SIG-M5 treated with dmso at 0.1 percent for 504 hours (cell line): ENCODE measurements at regions not wholly inside any gene's neighbourhood (a gene's known extent, or its start where the extent isn't known, plus 50 kb on each side); places are given as distances from the start of the nearest gene placed in this dataset.

Source experiments
- DNase-seq: peaks from one replicate; lab custom pipeline; 2025; ENCODE audit not compliant: unreplicated experiment; lab: John Stamatoyannopoulos, UW

DNA sequence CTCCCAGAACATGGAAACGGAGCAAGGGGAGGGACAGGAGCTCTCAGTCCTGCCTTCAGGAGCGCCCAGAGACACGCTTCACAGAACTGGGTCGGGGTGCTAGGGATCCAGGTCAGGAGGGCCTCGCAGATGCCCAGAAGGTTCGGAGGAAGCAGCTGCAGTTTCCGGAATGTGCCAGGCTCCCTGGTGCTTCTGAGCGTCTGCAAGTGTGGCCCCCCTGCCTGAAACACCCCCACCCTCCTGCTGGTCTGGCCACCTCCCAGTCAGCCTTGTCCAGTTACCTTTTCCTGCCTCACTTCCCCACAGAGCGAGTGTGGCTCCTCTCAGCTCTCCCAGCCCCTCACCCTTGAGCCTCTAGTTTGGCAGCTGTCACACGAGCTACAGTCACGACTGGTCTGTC, 88.3 kb upstream of the TAF1B start:
- DNase-seq: no peak

DNA sequence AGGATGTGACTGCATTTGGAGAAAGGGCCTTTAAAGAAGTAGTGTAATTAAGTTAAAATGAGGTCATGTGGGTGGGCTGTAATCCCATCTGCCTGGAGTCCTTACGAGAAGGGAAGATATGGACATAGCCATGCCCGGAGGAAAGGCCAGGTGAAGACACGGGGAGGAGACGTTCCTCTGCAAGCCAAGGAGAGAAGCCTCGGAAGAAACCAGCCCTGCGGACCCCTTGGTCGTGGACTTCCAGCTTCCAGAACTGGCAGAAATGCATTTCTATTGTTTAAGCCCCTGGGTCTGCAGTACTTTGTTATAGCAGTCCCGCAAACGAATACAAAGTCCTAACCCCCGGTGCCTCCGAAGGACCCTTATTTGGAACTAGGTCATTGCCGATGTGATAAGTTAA, 87.6 kb upstream of the TAF1B start:
- DNase-seq: no peak

DNA sequence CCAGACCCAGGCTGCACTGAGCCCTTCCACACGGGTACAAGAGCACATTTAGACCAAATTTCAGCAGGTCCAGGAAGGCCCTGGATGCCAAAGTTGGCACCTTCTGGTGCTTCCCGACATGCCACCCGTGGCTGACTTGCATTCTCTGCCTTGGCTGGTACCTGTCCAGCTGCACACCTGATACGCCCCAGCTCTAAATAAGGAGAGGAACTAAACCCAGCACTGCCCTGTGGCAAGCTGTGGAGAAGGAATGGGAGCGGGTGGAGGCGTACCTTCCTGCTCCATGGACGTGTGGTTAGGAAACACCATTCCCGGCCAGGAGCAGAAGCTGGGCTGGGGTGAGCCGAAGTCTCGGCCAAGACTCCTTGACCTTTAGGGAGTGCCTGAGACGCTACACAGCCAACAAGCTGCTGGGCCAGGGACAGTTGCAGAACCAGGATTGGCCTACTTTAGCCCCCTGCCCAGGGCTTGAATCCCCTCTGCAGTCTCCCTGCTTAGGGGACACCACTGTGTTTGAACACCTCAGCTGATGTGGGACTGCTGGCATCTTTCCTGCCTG, 86.5 kb upstream of the TAF1B start:
- no peak for DNase-seq

DNA sequence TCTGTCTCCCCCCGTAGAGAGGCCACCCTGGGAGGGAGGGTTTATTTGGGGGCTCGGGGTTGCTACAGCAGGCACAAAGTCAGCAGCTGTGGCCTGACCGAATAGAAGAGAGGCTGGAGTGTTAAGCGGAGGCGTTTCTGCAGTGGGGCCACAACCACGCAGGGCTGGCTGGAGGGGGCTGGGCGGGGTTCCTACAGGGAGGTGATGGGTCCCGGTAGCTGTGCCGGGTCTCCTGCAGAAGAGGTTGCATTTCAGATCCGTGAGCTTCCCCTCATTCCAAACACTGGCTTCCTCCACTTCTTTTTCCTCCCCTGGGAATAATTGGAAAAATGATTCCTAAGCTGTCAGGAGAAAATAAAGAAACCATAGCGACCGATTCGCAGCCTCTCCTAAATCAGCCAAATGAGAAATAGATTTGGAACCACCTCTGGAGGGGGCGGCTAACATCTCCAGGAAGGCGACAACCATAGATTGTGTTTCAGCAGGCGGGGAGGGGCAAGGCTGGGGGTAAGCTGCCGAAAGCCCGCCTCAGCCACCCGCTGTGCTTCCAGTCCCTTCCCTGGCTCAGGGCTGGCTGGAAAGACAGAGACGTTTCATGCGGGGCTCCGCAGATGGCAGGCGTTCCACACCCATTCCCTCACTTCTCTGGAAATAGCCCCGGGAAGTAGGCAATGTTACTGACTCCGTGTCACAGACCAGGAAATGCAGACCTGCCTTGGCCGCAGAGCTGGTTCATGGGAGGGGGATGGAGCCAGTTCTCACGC, 85.6 kb upstream of the TAF1B start:
- DNase-seq: no peak

DNA sequence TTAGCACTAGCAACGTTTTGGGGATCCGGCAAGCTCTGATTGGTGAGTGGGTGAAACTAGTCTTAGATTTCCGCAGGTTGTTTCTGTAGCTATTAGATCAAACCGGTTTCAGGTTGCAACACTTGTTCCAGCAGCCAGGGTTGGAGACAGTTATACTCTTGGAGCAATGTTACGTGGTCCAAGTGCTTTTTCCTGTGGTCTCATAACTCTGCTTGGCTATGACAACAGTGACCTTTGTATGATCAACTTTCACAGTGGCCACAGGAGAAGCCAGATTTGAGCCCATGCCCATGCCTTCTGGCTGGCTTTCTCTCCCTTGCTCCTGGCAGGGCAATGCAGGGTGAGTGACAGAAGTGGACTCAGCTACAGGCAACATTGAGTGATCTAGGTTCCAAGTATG, 84.5 kb upstream of the TAF1B start:
- no peak for DNase-seq

DNA sequence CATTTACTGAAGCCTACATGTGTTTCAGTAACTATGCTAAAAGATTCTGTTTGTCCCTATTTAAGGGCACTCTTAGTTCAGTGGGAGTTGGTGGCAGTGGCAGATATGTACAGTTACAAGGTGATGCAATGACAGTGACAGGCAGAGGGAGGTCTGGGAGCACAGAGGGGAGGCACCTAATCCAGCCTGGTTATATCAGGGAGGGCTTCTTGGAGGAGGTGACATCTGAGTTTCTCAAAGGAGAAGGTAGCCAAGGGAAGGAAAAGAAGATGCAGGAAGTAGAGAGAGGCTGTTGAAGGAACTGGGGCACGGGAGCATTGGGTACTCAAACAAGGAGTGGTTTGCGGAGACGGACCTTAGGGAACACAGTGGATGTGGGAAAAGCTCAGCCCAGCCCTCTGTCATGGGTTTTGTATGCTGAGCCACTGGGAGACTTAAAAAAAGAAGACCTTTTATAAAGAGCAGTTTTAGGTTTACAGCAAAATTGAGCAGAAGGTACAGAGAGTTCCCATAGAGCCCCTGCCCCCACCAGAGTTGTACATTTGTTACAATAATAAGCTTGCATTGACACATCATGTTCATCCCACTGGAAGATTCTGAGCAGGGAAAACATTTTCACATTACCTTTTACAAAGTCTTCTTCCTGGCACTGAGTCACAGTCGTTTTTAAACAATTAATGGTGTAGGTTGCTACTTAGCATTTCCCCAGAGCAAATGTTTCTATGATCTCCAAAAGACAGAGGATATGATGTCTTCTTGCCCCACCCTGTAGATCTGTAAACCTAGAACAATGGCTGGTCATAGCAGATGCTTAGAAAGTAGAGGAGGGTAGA, 83.0 kb upstream of the TAF1B start:
- DNase-seq: peak; percentile 10

DNA sequence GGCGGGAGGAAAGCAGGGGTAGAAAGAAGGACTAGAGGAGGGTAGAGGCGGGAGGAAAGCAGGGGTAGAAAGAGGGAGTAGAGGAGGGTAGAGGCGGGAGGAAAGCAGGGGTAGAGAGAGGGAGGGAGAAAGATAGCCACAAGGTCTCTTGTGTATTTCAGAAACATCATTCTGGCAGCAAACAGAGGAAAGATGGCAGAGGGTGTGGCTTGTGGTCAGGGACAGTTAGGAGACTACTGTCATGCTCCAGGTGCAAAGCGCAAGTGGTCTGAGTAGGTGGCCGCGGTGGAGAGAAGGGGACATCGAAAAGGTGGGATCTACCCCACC, 82.4 kb upstream of the TAF1B start:
- no peak for DNase-seq

DNA sequence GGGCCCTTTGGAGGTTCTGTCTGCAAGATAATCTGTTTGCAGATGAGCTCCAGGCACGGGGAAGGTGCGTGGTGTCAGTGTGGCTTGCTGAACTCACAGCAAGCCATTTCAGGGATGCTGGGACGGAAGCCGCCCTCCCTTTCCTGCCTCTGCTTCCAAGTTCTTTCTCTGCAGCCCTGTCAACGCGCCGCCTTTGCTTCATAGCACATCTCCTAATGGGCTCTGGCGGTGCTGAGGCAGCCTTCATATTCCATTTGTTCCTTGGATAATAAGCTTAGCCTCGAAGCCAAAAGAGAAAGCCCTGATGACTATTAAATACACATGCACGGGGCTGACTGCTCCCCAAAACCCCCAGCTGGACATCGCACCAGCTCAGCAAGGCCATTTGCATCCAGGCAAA, 81.7 kb upstream of the TAF1B start:
- no peak for DNase-seq

DNA sequence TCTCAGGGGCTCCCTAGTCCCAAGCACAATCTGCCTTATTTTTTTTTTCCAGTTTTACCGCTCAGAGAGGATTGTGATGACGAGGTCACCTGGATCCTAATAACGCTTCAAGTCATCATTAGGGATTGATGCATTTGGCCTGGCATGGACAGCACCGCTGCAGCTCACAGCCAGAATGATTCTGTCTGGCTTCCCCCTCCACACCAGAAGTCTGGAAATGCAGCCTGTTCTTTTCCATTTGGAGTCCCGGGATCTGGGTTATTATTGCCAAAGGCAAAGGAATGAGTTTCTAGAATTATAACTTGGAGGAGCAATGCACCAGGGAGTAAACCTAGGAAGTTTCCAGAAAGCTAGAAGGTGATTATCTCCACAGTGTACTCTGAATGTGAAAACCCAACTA, 81.1 kb upstream of the TAF1B start:
- no peak for DNase-seq

DNA sequence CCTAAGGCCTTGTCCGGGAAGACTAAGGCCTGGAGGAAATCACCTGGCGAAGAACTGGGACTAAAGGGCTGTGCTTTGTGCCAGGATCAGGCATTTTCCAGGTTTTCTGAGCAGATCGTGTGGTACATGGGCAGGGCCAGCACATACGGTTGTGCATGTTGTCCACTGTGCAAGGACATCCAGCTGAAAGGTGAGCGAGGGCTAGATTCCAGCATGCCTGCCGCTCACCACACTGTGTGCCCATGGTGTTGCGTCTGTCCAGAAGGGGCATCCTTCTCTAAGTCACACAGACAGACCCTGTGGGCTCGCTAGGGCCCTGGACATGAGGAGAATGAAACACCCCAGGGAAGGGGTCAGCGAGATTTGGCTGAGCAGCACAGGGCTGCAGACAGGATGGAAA, 80.3 kb upstream of the TAF1B start:
- DNase-seq: no peak

DNA sequence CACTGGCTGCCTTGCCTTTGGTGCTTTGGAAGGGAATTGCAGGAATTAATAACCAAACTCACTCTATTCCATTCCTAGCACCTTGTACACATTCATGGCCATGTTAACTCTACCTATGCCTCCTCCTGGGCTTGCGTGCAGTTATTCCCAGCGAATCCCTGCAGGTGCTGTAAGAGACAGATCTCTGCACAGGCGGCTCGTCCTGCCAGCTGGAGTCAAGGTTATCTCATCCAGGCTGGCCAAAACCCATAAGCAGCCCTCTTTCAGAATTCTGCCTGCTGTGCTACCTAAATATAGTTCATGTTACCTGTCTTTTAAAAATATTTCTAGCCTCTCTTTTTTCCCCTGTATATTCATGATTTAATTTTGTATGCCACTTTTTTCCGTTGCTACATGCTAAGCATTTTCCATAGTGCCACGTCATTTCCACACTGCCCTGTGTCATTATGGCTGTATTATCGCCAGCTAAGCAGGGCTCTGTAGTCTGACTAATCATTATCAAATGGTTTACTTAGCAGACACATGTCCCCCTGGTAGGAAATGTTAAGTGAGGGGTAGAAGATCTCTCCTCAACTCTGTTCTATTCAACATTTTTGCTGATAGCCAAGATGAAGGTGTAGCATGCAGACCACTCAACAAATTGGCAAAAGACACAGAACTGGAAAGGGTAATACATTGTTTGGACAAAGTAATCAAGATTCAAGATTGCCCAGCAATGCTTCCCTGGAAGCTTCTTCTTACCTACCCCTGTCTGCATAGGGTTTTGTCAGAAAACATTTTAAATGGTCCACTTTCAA, 79.7 kb upstream of the TAF1B start:
- no peak for DNase-seq

DNA sequence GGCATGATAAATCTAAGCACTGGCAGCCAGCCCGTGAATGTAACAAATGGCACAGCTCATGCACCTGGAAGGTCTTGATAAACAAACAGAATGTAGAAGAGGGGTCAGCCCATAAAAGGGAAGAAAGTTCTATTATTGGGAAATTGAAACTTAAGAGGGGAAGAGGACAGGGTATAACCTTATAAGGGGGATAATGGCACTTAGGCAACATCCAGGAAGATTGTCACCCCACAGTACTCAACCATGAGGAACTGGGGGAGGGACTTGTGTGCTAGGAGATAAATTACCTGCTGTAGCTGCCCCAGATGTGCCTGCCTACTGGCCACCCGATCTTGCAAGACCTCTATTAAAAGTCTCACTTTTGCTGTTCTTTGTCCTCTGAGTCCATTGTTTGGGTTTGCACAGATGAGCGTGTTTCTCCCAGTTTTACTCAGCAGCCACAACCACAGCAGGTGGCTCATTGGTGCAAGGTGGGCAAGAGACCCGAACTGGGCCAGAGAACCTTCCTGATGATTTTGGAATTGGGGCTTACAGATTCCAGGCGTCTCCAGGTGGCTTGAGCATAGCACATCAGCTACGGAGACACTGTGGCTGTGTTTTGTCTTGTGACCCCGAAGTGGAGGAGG, 79.0 kb upstream of the TAF1B start:
- DNase-seq: peak; percentile 73

DNA sequence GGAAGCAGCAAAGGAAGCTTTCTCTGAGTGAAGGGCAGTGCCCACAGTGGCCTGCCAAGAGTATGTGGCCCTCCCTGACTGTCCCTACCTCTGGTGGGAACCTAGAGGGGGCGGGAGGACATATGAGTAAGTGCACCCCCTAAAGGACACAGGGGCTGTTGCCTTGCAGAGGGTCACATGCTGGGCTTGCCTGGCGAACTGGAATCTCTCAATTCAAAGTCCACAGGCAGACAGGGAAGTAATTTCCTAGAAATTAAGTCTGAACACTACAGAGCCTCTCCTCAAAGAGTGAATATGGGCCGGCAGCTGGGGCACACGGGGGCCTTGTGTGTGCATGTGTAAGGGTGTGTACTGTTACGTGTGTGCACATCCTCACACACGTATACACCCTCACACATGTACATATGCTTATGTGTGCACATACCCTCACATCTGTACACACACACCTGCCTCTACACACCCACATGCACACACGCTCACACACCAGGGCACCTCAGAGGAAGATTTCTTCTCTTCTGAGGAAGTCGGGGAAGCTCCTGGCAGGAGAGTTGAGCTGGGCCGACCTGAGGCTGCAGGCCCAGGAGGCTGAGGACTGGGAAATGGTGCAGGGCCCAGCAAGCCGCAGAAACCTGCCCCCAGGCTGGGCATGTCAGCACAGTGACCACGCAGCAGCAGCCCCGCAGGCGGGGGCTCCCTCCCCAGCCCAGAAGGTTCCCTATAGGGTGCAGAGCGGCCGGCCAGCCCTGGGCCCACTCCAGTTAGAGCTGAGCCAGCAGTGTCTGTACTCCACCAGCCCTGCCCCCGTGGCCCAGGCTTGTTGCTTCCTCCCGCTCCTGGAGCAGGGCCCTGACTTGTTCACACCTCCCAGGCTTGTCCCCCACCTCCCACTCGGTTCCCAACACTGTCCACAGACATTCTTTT, 77.4 kb upstream of the TAF1B start:
- DNase-seq: no peak

DNA sequence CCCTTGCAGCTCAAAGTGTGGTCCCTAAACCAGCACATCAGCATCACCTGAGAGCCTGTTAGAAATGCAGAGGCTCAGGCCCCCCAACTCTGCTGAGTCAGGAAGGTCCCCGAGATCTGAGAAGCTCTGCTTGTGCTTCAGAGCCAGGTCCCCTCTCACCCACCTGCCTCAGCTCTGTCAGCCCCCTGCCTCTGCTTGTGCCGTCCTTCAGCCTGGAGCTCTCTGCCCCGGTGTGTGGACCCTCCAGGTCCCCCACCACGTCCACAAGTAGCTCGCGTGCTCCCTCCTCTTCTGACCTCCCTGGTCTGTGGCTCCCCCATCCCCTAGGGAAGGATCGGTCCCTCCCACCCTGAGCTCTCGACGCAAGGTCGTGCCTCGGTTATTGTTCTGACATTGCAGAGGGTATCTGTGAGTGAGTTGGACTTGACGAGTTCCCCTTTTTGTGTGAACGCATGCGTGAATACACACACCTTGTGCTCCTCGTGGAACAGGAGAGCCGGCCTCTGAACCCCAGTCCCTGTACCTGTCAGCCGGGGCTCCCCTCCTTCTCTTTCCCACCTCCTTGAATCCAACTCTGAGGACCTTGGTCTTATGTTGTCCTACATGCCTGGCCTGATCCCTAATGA, 75.5 kb upstream of the TAF1B start:
- no peak for DNase-seq

DNA sequence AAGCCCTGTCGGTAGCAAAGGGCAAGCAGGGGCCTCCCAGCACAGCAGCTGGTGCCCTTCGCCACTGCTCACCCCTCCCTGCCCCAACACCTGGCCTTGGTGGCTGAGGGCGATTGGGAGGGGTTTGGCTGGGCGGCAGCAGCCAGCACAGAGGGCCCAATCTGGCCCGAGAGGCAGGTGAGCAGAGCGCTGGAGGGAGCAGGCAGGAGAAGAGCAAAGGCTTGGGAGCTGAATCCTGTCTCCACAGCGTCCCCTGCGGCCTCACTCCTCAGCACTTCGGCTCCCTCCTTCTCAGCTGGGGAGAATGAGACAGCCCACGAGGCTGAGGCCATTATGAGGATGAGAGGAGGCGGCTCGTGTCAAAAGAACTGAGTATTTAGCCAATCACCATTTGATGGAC, 74.9 kb upstream of the TAF1B start:
- DNase-seq: no peak

DNA sequence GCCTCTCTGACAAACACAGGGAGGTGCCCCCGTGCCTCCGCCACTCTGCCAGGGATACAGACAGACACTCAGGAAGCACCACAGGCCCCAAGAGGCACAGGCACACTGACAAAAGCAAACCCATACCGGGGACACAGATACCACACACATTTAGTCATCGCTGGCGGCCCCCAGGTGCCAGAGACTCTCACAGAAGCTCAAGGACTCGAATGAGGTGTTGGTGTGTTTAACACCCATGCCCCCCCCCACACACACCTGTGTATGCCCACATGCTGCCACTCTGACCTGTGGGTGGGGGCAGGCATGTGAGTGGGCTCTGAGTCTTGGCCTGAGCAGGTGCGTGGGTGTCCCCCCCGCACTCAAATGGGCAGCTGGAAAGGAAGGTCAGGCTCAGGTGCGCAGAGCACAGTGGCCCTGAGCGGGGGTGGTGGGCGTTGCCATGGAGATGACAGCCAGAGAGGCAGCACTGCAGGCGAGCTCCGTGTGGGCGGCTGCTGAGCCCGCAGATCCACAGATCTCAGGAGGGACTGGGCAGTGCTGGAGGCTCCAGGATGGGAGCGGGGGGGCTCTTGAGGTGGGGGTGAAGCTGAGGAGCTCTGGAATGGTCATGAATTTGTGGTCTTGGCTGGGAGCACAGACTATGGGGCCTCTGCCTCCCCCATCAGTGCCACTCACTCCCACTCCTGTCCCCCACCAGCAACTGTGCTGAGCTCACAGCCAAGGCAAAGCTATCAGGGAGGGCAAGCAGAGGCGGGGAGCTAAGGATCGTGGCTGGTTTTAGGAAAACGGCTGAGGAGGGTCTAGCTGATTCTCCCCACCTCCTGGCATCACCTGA, 73.9 kb upstream of the TAF1B start:
- no peak for DNase-seq

DNA sequence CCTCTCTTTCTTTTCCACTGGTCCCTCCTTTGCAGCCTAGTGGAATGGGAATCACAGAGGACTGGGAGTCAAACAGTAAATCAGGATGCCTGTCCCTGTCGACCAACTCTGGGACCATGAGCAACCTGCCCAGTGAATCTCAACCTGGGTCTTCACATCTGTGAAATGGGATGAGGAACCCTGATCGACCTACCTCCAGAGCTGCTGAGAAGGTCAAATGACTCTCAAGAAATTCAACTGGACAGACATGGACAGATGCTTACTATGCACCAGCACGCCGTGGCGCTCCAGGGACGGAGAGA, 73.3 kb upstream of the TAF1B start:
- no peak for DNase-seq

DNA sequence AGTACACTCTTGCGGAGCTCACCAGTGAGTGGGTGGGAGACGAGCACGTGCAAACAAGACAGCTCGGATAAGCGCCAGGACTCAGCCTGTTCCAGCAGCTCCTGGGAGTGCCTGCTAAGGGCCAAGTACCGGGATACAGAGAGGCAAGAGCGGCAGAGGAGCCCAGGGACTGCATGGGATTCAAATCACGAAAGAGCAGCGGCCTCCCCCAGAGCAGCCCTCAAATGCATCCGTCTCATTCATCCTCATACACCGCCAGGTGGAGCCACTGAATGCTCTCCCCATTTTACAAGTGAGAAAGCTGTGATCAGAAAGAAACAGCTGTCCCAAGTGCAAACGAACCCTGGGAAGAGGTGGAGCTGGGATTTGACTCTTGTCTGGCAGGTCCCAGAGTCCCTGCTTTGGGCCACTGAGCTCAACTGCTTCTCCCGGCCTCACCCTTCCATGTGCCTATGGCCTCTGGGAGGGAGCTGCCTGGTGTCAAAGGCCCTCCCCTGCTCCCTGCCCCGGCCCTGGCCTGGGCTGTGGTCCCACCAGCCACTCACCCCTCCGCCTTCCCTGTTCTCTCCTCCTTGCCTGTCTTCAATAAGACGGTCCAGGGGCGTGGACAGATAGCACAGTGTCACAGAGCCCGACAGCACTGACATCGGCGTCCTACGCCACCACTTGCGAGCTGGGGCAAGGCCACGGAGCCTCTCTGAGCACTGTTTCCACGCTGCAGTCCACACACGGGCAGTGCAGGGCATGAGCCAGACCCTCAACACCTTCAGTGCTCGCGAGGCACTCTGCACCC, 72.8 kb upstream of the TAF1B start:
- peak; percentile 58 for DNase-seq
